Cardiac muscle cell (in vitro differentiated cells and primary cell): ENCODE measurements at regions not wholly inside any gene's neighbourhood (a gene's known extent, or its start where the extent isn't known, plus 50 kb on each side); places are given as distances from the start of the nearest gene placed in this dataset.

Experiments
- DNase-seq, 2 donors: peaks; one replicate each; pipeline versions ENCODE4 v3.0.0 to v3.0.0-alpha.2; 2010 to 2017; ENCODE audit warnings: low read depth in 1 of 2, low spot score in 1 of 2
- H3K27ac ChIP-seq: fragments of 200-600 bp; sonication (generic); 2 replicates; pipeline ENCODE4 v1.5.1; 2016
- H3K27me3 ChIP-seq: fragments of 200-600 bp; sonication (generic); 2 replicates; pipeline ENCODE4 v1.6.0; 2016; ENCODE audit warnings: control low read depth
- H3K36me3 ChIP-seq: fragments of 200-600 bp; sonication (generic); 2 replicates; pipeline ENCODE4 v1.5.1; 2016; ENCODE audit warnings: control low read depth
- H3K4me1 ChIP-seq: fragments of 200-600 bp; sonication (generic); 2 replicates; pipeline ENCODE4 v1.8.1; 2017; ENCODE audit warnings: low read depth, mild to moderate bottlenecking, mixed run types
- H3K4me3 ChIP-seq: fragments of 200-600 bp; sonication (generic); 2 replicates; pipeline ENCODE4 v1.5.1; 2016; ENCODE audit warnings: mild to moderate bottlenecking
- H3K9me3 ChIP-seq: fragments of 200-600 bp; sonication (generic); 2 replicates; pipeline ENCODE4 v1.5.1; 2017; ENCODE audit warnings: low read depth, mild to moderate bottlenecking, control low read depth
- CTCF ChIP-seq: IDR thresholded peaks from 2 replicates; pipeline ENCODE4 v1.5.1; 2012; ENCODE audit warnings: low read depth, mild to moderate bottlenecking, low read length

GRCh38 chr6:144928847-144929246 is 643.7 kb downstream of the UTRN start:
- Histone ChIP-seq H3K27ac (no peak overlapping the region), H3K36me3 (no peaks in the 10 kb centered on the region), H3K4me1 (no peaks in the 10 kb centered on the region), H3K4me3 (no peak overlapping the region), H3K9me3 (no peaks in the 10 kb centered on the region), H3K27me3 (no peaks in the 10 kb centered on the region)
- DNase-seq = no peak
- TF ChIP-seq CTCF = no peak

DNA sequence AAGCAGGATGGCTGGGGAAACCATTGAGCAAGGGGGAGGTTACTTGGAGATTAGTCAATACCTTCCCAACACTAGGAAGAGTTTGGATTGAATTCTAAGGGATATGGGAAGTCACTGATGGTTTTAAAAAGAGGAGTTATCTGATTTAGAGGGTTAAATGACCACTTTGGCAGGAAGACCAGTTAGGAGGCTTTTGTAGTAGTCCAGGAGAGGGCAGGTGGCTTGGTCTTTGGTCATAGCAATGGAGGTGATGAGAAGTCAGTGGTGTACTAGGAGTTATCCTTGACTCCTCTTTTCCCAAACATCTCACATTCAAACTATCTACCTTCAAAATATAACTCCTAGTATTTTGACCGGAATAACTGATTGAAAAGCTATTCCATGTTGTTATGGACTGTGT is 644.1 kb downstream of the UTRN start:
- no peaks in the 10 kb centered on the region for H3K9me3 ChIP-seq
- no peak for TF ChIP-seq CTCF
- H3K36me3 ChIP-seq = no peaks in the 10 kb centered on the region
- H3K27me3 ChIP-seq = no peaks in the 10 kb centered on the region
- DNase-seq = no peak
- no peaks in the 10 kb centered on the region for H3K4me1 ChIP-seq
- no peak overlapping the region for H3K4me3 ChIP-seq
- H3K27ac ChIP-seq = no peak overlapping the region

GRCh38 chr6:144931172-144932035 is 646.3 kb downstream of the UTRN start:
- H3K27me3 ChIP-seq = no peaks in the 10 kb centered on the region
- H3K27ac ChIP-seq = no peak overlapping the region
- H3K36me3 ChIP-seq = no peaks in the 10 kb centered on the region
- H3K4me1 ChIP-seq = no peaks in the 10 kb centered on the region
- H3K4me3 ChIP-seq = no peak overlapping the region
- DNase-seq = peak; percentile 49 to 54
- peak; percentile 73 for TF ChIP-seq CTCF
- no peaks in the 10 kb centered on the region for H3K9me3 ChIP-seq

DNA sequence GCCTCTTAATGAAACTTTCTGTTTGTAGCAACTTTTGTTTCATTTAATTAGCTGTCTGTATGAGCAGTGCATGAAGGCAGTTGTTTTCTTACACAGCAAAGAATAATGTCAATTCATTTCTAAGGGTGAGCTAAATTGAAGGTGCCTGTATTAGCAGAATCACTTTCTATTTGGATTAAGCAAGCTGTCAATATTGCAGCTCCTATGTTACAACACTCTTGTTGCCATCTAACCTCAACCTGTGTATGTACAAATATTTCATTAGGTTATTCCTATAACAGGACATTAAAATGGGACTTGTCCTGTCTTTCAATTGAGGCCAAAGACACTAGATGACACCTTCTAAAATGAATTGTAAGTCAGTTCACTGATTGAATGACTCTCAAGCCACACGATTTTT is 647.5 kb downstream of the UTRN start:
- Histone ChIP-seq H3K36me3 (no peaks in the 10 kb centered on the region), H3K9me3 (no peaks in the 10 kb centered on the region), H3K4me3 (no peak overlapping the region), H3K27ac (no peak overlapping the region), H3K4me1 (no peaks in the 10 kb centered on the region), H3K27me3 (no peaks in the 10 kb centered on the region)
- no peak for DNase-seq
- TF ChIP-seq CTCF = no peak

GRCh38 chr6:144935181-144935580 is 650.0 kb downstream of the UTRN start:
- no peak for DNase-seq
- no peaks in the 10 kb centered on the region for H3K27me3 ChIP-seq
- H3K27ac ChIP-seq = no peak overlapping the region
- H3K9me3 ChIP-seq = no peaks in the 10 kb centered on the region
- no peak overlapping the region for H3K4me3 ChIP-seq
- no peaks in the 10 kb centered on the region for H3K36me3 ChIP-seq
- TF ChIP-seq CTCF = no peak
- H3K4me1 ChIP-seq = no peaks in the 10 kb centered on the region
